ENCODE measurements at regions not wholly inside any gene's neighbourhood (a gene's known extent, or its start where the extent isn't known, plus 50 kb on each side); places are given as distances from the start of the nearest gene placed in this dataset.

GRCh38 chr2:65869296-65869695 lies 436.9 kb upstream of the SPRED2 start:
- Mint-ChIP-seq H3K36me3 (no peaks in the 10 kb centered on the region), H3K27me3 (ENCODE audit: low read depth in 3 of 3) (peaks cover 0 to 4% (median 2%) of the 10 kb centered on the region in 3 donors), H3K4me3 (no peak overlapping the region), H3K27ac (no peak overlapping the region), H3K9me3 (peaks cover 0 to 3% (median 0%) of the 10 kb centered on the region in 6 donors), H3K4me1 (no peaks in the 10 kb centered on the region)
- DNase-seq: no peak

GRCh38 chr2:65868177-65868576 lies 435.8 kb upstream of the SPRED2 start:
- H3K27me3 Mint-ChIP-seq (ENCODE audit: low read depth in 3 of 3): peaks cover 0 to 4% (median 2%) of the 10 kb centered on the region in 3 donors
- H3K9me3 Mint-ChIP-seq: peaks cover 0 to 3% (median 0%) of the 10 kb centered on the region in 6 donors
- H3K4me1 Mint-ChIP-seq: no peaks in the 10 kb centered on the region
- no peaks in the 10 kb centered on the region for H3K36me3 Mint-ChIP-seq
- no peak for DNase-seq
- no peak overlapping the region for H3K4me3 Mint-ChIP-seq
- no peak overlapping the region for H3K27ac Mint-ChIP-seq

DNA sequence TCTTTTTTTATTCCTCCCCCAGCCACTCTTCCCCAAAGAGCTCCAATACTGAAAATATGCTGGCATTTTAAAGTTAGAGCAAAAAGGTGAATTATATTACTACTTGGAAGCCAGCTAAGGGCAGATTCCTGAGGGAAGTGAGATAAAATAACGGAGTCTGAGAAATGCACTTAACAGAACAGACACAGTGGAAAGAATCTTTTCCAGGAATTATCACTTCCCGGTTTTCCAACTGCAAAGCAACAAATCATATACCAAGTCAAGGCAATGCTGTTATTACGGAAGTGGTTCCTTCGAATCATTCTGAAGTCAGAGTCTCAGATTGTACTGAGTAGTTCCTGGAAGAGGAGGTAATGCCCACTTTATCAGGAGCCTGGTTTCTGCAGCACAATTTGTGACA lies 435.0 kb upstream of the SPRED2 start:
- no peak for DNase-seq
- no peak overlapping the region for H3K27ac Mint-ChIP-seq
- no peaks in the 10 kb centered on the region for H3K4me1 Mint-ChIP-seq
- H3K9me3 Mint-ChIP-seq: peaks cover 0 to 3% (median 0%) of the 10 kb centered on the region in 6 donors
- no peak overlapping the region for H3K4me3 Mint-ChIP-seq
- H3K36me3 Mint-ChIP-seq: no peaks in the 10 kb centered on the region
- peaks cover 0 to 4% (median 2%) of the 10 kb centered on the region in 3 donors for H3K27me3 Mint-ChIP-seq (ENCODE audit: low read depth in 3 of 3)

DNA sequence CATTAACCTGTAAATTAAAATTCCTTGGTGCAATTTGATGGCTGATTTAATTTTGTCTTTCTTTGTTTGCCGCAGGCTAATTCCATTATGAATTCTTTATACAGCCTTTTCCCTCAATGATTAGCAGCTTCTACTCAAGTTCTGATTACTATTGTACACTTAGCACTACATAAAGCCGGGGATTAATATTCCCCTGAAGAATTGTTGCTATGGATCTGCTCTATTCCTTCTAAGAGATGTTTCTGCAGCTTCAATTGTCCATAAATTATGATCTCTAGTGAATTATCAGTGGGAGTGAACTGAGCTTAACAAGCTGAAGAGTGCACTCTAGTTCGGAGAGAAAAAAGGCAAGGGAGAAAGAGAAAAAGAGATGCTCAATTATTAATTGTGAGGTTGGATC lies 433.7 kb upstream of the SPRED2 start:
- Mint-ChIP-seq H3K9me3 (peaks cover 0 to 3% (median 0%) of the 10 kb centered on the region in 6 donors), H3K27ac (no peak overlapping the region), H3K27me3 (ENCODE audit: low read depth in 3 of 3) (peaks cover 0 to 6% (median 2%) of the 10 kb centered on the region in 3 donors), H3K36me3 (no peaks in the 10 kb centered on the region), H3K4me1 (no peaks in the 10 kb centered on the region), H3K4me3 (no peak overlapping the region)
- DNase-seq: no peak

DNA sequence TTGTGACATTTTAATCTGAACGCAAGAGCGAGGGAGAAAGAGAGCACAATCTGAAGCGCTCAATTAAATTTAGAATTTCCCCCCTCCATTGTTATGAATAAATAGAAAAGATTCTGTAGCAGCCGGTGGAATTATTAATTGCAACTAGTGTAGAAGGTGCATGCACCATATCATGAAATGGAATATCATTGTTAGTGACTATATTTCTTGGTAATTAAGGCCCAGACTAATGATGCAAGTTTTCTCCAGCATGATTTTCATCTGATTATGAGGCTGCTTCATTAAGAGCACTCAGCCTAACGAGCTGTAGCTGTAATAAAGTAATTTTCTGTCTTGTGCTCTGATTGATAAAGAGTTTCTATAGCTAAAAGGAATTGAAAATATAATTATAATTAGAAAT lies 432.2 kb upstream of the SPRED2 start:
- Mint-ChIP-seq H3K27ac (no peak overlapping the region), H3K9me3 (no peaks in the 10 kb centered on the region), H3K27me3 (ENCODE audit: low read depth in 3 of 3) (peaks cover 0 to 2% (median 1%) of the 10 kb centered on the region in 3 donors), H3K36me3 (no peaks in the 10 kb centered on the region), H3K4me1 (no peaks in the 10 kb centered on the region), H3K4me3 (no peak overlapping the region)
- DNase-seq: no peak

DNA sequence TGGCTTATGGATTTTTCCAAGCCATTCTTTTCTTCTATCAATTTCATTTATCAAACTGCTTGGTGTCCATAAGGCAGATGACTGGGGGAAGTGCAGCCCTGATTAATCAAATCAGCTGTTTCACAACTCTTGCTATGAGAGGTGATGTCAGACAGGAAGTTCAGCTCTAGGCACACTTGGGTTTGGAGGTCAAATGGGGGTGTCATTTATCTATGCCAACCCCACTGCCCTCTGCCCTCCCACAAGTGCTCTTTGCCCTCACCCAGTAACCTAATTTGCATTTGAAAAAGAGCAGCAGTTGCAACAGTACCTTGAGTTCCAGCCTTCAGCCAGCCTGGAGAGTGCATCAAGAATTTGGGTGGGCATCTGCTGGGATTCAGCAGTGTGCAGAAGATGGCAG lies 431.3 kb upstream of the SPRED2 start:
- no peaks in the 10 kb centered on the region for H3K4me1 Mint-ChIP-seq
- no peak for DNase-seq
- H3K9me3 Mint-ChIP-seq: peaks cover 0 to 2% (median 0%) of the 10 kb centered on the region in 6 donors
- H3K27ac Mint-ChIP-seq: no peak overlapping the region
- peaks cover 0 to 2% (median 1%) of the 10 kb centered on the region in 3 donors for H3K27me3 Mint-ChIP-seq (ENCODE audit: low read depth in 3 of 3)
- no peaks in the 10 kb centered on the region for H3K36me3 Mint-ChIP-seq
- H3K4me3 Mint-ChIP-seq: no peak overlapping the region

DNA sequence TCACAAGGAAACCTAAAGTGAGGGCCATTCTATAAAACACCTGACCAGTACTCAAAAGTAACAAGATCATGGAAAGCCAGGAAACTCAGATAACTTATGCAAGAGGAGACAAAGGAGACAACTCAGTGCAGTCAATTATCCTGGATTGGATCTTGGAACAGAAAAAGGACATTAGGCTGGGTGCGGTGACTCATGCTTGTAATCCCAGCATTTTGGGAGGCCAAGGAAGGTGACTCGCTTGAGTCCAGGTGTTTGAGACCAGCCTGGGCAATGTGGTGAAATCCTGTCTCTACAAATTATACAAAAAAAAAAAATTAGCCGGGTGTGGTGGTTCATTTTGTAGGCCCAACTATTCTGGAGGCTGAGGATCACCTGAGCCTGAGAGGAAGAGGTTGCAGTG lies 424.5 kb upstream of the SPRED2 start:
- no peaks in the 10 kb centered on the region for H3K36me3 Mint-ChIP-seq
- no peaks in the 10 kb centered on the region for H3K4me1 Mint-ChIP-seq
- H3K4me3 Mint-ChIP-seq: no peak overlapping the region
- H3K27ac Mint-ChIP-seq: no peak overlapping the region
- peaks cover 0 to 8% (median 0%) of the 10 kb centered on the region in 6 donors for H3K9me3 Mint-ChIP-seq
- H3K27me3 Mint-ChIP-seq (ENCODE audit: low read depth in 3 of 3): no peaks in the 10 kb centered on the region
- no peak for DNase-seq

DNA sequence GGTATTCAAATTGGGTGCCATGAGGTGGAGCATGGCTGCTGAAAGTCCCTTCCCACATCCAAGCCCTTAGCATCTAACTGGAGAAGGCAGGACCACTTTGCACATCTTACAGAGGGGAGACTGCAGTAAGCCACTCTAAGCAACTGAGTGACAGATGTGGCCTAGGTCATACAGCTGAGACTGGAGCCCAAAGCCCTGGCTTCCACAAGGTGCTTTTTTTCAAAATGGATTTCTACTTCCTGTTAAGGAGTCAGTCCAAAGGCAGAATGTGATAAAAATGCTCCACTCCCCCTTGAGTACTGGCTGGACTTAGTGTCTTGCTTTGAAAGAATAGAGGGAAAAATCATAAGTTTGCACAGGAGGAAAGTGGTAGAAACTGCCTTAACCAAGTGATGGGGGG lies 424.0 kb upstream of the SPRED2 start:
- Mint-ChIP-seq H3K4me3 (no peak overlapping the region), H3K9me3 (peaks cover 0 to 8% (median 0%) of the 10 kb centered on the region in 6 donors), H3K4me1 (no peaks in the 10 kb centered on the region), H3K27me3 (ENCODE audit: low read depth in 3 of 3) (no peaks in the 10 kb centered on the region), H3K36me3 (no peaks in the 10 kb centered on the region), H3K27ac (no peak overlapping the region)
- no peak for DNase-seq

DNA sequence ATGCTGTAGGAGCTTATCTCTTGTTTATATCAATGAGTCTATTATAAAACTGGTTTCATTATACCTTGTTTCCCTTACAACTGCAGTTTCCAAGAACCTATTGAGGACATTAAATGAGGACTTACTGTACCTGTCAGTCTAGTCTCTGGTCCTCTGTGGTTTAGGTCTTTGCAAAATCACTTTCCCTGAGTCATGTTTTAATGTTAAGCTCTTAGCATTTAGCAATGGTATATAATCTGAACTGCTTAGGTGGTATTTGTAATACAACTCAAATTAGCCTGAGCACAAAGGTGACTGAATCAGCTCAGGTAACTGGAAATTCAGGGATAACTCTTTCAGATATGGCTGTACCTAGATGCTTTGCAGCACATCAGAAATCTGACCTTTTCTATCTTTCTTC lies 418.3 kb upstream of the SPRED2 start:
- Mint-ChIP-seq H3K27me3 (ENCODE audit: low read depth in 3 of 3) (no peaks in the 10 kb centered on the region), H3K9me3 (peaks cover 0 to 3% (median 0%) of the 10 kb centered on the region in 6 donors), H3K27ac (no peak overlapping the region), H3K4me1 (no peaks in the 10 kb centered on the region), H3K4me3 (no peak overlapping the region), H3K36me3 (no peaks in the 10 kb centered on the region)
- DNase-seq: no peak

- H3K36me3 Mint-ChIP-seq: no peaks in the 10 kb centered on the region
- no peak overlapping the region for H3K27ac Mint-ChIP-seq
- peaks cover 0 to 1% (median 0%) of the 10 kb centered on the region in 6 donors for H3K9me3 Mint-ChIP-seq
- H3K27me3 Mint-ChIP-seq (ENCODE audit: low read depth in 3 of 3): no peaks in the 10 kb centered on the region
- H3K4me1 Mint-ChIP-seq: no peaks in the 10 kb centered on the region
- no peak overlapping the region for H3K4me3 Mint-ChIP-seq
- no peak for DNase-seq
These were observed 414.7 kb upstream of the SPRED2 start for GRCh38 chr2:65846989-65847678.

GRCh38 chr2:65845442-65846182 lies 413.2 kb upstream of the SPRED2 start:
- H3K27ac Mint-ChIP-seq: no peak overlapping the region
- DNase-seq: no peak
- H3K36me3 Mint-ChIP-seq: no peaks in the 10 kb centered on the region
- H3K9me3 Mint-ChIP-seq: peaks cover 0 to 5% (median under 1%) of the 10 kb centered on the region in 6 donors
- no peak overlapping the region for H3K4me3 Mint-ChIP-seq
- peaks cover 0 to 3% (median 1%) of the 10 kb centered on the region in 3 donors for H3K27me3 Mint-ChIP-seq (ENCODE audit: low read depth in 3 of 3)
- no peaks in the 10 kb centered on the region for H3K4me1 Mint-ChIP-seq

DNA sequence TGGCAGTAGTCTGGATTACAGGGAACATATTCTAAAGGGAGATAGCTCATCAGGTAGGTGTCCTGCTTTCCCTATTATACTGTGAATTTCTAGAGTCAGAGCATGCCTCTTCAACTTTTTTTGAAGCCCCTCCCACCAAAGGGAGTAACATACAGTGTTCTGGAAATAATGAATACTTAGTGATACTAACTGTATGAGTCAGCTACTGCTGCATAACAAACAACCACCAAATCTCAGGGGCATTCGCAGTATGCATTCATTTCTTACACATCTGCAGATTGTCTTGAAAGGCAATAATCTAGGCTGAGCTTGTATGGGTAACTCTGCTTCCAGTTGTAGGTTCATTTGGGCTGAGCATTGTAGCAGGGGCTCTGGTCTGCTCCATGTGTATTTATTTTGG lies 409.7 kb upstream of the SPRED2 start:
- no peak overlapping the region for H3K27ac Mint-ChIP-seq
- DNase-seq: no peak
- H3K27me3 Mint-ChIP-seq (ENCODE audit: low read depth in 3 of 3): peaks cover 0 to 3% (median 1%) of the 10 kb centered on the region in 3 donors
- no peaks in the 10 kb centered on the region for H3K4me1 Mint-ChIP-seq
- no peak overlapping the region for H3K4me3 Mint-ChIP-seq
- peaks cover 0 to 5% (median under 1%) of the 10 kb centered on the region in 6 donors for H3K9me3 Mint-ChIP-seq
- no peaks in the 10 kb centered on the region for H3K36me3 Mint-ChIP-seq

DNA sequence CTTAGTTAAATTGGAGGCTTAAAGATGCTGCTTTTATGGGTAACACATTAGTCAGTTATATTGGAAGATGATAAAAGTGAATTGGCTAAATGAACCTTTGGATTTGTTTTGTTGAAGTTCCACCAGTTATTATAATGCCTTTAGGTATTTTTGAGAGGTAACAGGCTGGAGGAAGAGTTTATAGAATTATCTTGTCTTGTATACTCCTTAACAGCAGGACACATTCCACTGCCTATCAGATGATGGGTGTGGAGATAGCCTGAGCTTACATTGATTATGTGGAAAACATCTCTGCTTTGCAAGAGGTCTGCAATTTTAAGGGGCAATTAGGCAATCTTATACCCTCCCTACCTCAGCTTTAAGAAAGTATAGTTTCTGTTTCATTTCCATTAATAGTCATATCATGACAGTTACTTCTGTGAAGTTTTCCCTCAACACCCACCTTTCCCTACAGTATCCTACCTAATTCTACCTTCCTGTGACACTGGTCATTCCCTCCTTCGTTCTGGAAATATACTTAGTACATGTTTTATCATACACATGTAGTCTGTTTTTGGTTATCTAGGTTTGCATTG lies 403.7 kb upstream of the SPRED2 start:
- Mint-ChIP-seq H3K36me3 (no peaks in the 10 kb centered on the region), H3K4me3 (no peak overlapping the region), H3K27me3 (ENCODE audit: low read depth in 3 of 3) (peaks cover 0 to 6% (median 0%) of the 10 kb centered on the region in 3 donors), H3K4me1 (no peaks in the 10 kb centered on the region), H3K9me3 (peaks cover 0 to 2% (median 0%) of the 10 kb centered on the region in 6 donors), H3K27ac (no peak overlapping the region)
- no peak for DNase-seq

- no peak overlapping the region for H3K4me3 Mint-ChIP-seq
- peaks cover 0 to 6% (median 5%) of the 10 kb centered on the region in 3 donors for H3K27me3 Mint-ChIP-seq (ENCODE audit: low read depth in 3 of 3)
- H3K27ac Mint-ChIP-seq: no peak overlapping the region
- no peak for DNase-seq
- H3K4me1 Mint-ChIP-seq: no peaks in the 10 kb centered on the region
- no peaks in the 10 kb centered on the region for H3K36me3 Mint-ChIP-seq
- H3K9me3 Mint-ChIP-seq: no peaks in the 10 kb centered on the region
These were observed 402.5 kb upstream of the SPRED2 start for GRCh38 chr2:65834771-65835475.
